Heart right ventricle (tissue), 16 donors: ENCODE measurements at regions not wholly inside any gene's neighbourhood (a gene's known extent, or its start where the extent isn't known, plus 50 kb on each side); places are given as distances from the start of the nearest gene placed in this dataset.

Experiments
- ATAC-seq, 8 donors: fragments of 200-7000 bp; cut with Tn5 transposase; one replicate each; pipeline ENCODE4 v1.9.1; 2020; ENCODE audit warnings: mild to moderate bottlenecking in 8 of 8, moderate library complexity in 8 of 8, moderate number of reproducible peaks in 1 of 8
- DNase-seq, 2 donors: peaks; one replicate each; pipeline ENCODE4 v3.0.0-alpha.2; 2020
- H3K27ac ChIP-seq, 10 donors: fragments of 200-600 bp; sonication (generic) in 2 of 10; one replicate each; pipeline versions ENCODE4 v1.5.0 to v1.8.0; 2020 to 2022; ENCODE audit warnings: mild to moderate bottlenecking in 3 of 10
- H3K27me3 ChIP-seq, 7 donors: fragments of 200-600 bp; one replicate each; pipeline ENCODE4 v1.8.0; 2021 to 2022; ENCODE audit warnings: mild to moderate bottlenecking in 2 of 7
- H3K36me3 ChIP-seq, 9 donors: fragments of 200-600 bp; sonication (generic) in 1 of 9; one replicate each; pipeline versions ENCODE4 v1.5.0 to v1.8.0; 2020 to 2022; ENCODE audit warnings: mild to moderate bottlenecking in 2 of 9
- H3K4me1 ChIP-seq, 9 donors: fragments of 200-600 bp; sonication (generic) in 1 of 9; one replicate each; pipeline versions ENCODE4 v1.5.0 to v1.8.0; 2020 to 2022; ENCODE audit warnings: mild to moderate bottlenecking in 4 of 9
- H3K4me3 ChIP-seq, 10 donors: fragments of 200-600 bp; sonication (generic) in 2 of 10; one replicate each; pipeline versions ENCODE4 v1.5.0 to v1.8.0; 2020 to 2022; ENCODE audit warnings: mild to moderate bottlenecking in 7 of 10, moderate library complexity in 2 of 10
- H3K9me3 ChIP-seq, 11 donors: fragments of 200-600 bp in 10 of 11; sonication (generic) in 2 of 11; one replicate each; pipeline versions ENCODE4 v1.5.0 to v1.8.0; 2013 to 2022; ENCODE audit warnings: mild to moderate bottlenecking in 2 of 11, control low read depth in 1 of 11, moderate library complexity in 1 of 11
- CTCF ChIP-seq, 9 donors: fragments of 200-600 bp; sonication (generic) in 2 of 9; IDR thresholded peaks; one replicate each; pipeline versions ENCODE4 v1.5.0 to v1.8.0; 2021 to 2022; ENCODE audit warnings: antibody characterized with exemption in 9 of 9, mild to moderate bottlenecking in 5 of 9, moderate library complexity in 1 of 9
- WGBS, 2 donors: extraction: QIAGEN DNeasy Blood & Tissue Kit; methylation state at CpG; one replicate each; pipeline ENCODE4 v1.1.7; 2013; ENCODE audit warnings: inconsistent platforms in 1 of 2; 5-methylcytosine and 5-hydroxymethylcytosine counted together
- intact Hi-C, 10 donors: fragments of 100-400 bp; cut with DNase I; formaldehyde crosslinking; loops; one replicate each; pipeline versions ENCODE4 v1.11.1 to v1.14.2; 2022
- donor health status: Arrhythmogenic right ventricular cardiomyopathy.
- donor health status: ischemic (EF 13 %, LVEDD 7.1; RV severe dilation, severe dysfunction).
- donor health status: healthy with polysubstance abuse.
- donor health status: DM: no; HTN: yes; CAD: no.
- donor health status: DM: no; HTN: no; CAD: no.
- donor health status: ischemic (EF 25% LVEDD 6.9; RV normal size, moderate dysfunction).
- donor health status: ischemic (EF 25% LVEDD 5.7; RV mildly dilated, moderate dysfunction).
- donor health status: healthy.
- donor health status: DM: yes; HTN: yes; CAD: no.
- donor health status: Ischemic cardiomyopathy.
- donor health status: ischemic (EF 35%, LVEDD 5.7; RV mildly dilated, moderate dysfunction).
- donor health status: nonischemic (EF 11% LVEDD 7.7; RV severe dilation, severe dysfunction).
- donor health status: DM: yes; HTN: yes; CAD: no.
- donor health status: PGD.
- donor health status: ischemic (EF 29% LVEDD 5.4; RV normal size, mild dysfunction).
- donor health status: nonischemic (EF 23%, LVEDD 6.1; RV moderate dilation, normal function).

GRCh38 chr7:94848531-94848930 is 58.9 kb upstream of the PPP1R9A start:
- WGBS, 2 donors = 92 to 95% methylated on average over 2 of the region's 2 CpGs
- intact Hi-C loops = no loop called here

GRCh38 chr7:94848992-94849576 is 58.3 kb upstream of the PPP1R9A start:
- no peak for ATAC-seq
- H3K4me3 ChIP-seq = no peak overlapping the region
- H3K36me3 ChIP-seq = no peaks in the 10 kb centered on the region
- no peak for TF ChIP-seq CTCF (IDR thresholded peaks at IDR 0.05)
- H3K4me1 ChIP-seq = no peaks in the 10 kb centered on the region
- DNase-seq = no peak
- H3K9me3 ChIP-seq = peaks cover 0 to 21% (median 4%) of the 10 kb centered on the region in 11 donors
- WGBS, 2 donors = 94 to 97% methylated on average over 33 of the region's 33 CpGs
- H3K27me3 ChIP-seq = no peaks in the 10 kb centered on the region
- H3K27ac ChIP-seq = no peak overlapping the region
- intact Hi-C loops = no loop called here

More at GRCh38 chr7:94848531-94848930, 58.9 kb upstream of the PPP1R9A start:
- H3K4me1 ChIP-seq = no peaks in the 10 kb centered on the region
- H3K27me3 ChIP-seq = no peaks in the 10 kb centered on the region
- ATAC-seq (no peak), DNase-seq (no peak)
- H3K9me3 ChIP-seq = peaks cover 0 to 25% (median 10%) of the 10 kb centered on the region in 11 donors
- H3K27ac ChIP-seq = no peak overlapping the region
- H3K4me3 ChIP-seq = no peak overlapping the region
- H3K36me3 ChIP-seq = no peaks in the 10 kb centered on the region
- TF ChIP-seq CTCF (IDR thresholded peaks at IDR 0.05) = no peak

GRCh38 chr7:94849636-94850208 is 57.7 kb upstream of the PPP1R9A start:
- 94 to 95% methylated on average over 22 of the region's 22 CpGs for WGBS, 2 donors
- Histone ChIP-seq H3K27ac (no peak overlapping the region), H3K36me3 (no peaks in the 10 kb centered on the region), H3K4me3 (no peak overlapping the region), H3K9me3 (peaks cover 0 to 15% (median under 1%) of the 10 kb centered on the region in 11 donors), H3K4me1 (no peaks in the 10 kb centered on the region), H3K27me3 (no peaks in the 10 kb centered on the region)
- intact Hi-C loops = no loop called here
- ATAC-seq (no peak), DNase-seq (no peak)
- TF ChIP-seq CTCF (IDR thresholded peaks at IDR 0.05) = no peak

GRCh38 chr7:94855589-94855988 is 51.8 kb upstream of the PPP1R9A start:
- TF ChIP-seq CTCF (IDR thresholded peaks at IDR 0.05) = no peak
- Histone ChIP-seq H3K36me3 (no peaks in the 10 kb centered on the region), H3K27me3 (no peaks in the 10 kb centered on the region), H3K27ac (no peak overlapping the region), H3K9me3 (peaks cover 0 to 4% (median 0%) of the 10 kb centered on the region in 11 donors), H3K4me1 (no peaks in the 10 kb centered on the region), H3K4me3 (no peak overlapping the region)
- ATAC-seq = no peak
- DNase-seq = no peak
- intact Hi-C loops = no loop called here
- 59 to 90% methylated on average over 2 of the region's 2 CpGs for WGBS, 2 donors
